ENCODE measurements at regions not wholly inside any gene's neighbourhood (a gene's known extent, or its start where the extent isn't known, plus 50 kb on each side); places are given as distances from the start of the nearest gene placed in this dataset.

DNA sequence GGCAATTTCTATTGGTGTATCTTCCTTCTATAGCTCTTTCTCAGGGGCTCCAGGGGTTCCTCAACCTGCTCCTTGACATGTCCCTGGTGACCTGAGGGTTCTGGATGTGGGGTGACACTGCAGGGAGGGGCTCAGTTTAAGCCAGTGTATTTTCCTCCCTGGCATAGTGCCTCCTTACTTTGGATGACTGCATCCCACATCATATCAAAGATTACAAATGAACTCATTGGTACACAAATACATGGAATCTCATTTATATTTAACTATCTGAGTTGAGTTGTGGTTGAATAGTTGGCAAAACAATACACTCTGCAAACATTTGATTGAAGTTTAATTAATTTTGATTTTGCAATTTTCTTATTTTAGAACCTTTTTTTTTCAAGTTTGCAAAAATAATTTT, 268.2 kb upstream of the SKOR2 start:
- H3K27ac ChIP-seq, result no peak overlapping the region
- no peaks in the 10 kb centered on the region for H3K36me3 ChIP-seq
- no peaks in the 10 kb centered on the region for H3K9me3 ChIP-seq
- DNase-seq (ENCODE audit: extremely low spot score in 2 of 2), result peak in 1 of 2 donors; percentile 22
- no peaks in the 10 kb centered on the region for H3K4me1 ChIP-seq
- TF ChIP-seq POLR2A (IDR thresholded peaks at IDR 0.05) (no peak), POLR2AphosphoS5 (IDR thresholded peaks at IDR 0.05; ENCODE audit: insufficient read depth in 1 of 2, low read depth in 1 of 2) (no peak), CTCF (IDR thresholded peaks at IDR 0.05) (no peak)
- no peaks in the 10 kb centered on the region for H3K27me3 ChIP-seq
- intact Hi-C loops (cut with DNase I), result no loop called here
- no peak overlapping the region for H3K4me3 ChIP-seq

- DNase-seq (ENCODE audit: extremely low spot score in 2 of 2), result peak in 1 of 2 donors; percentile 4
- Histone ChIP-seq H3K4me3 (no peak overlapping the region), H3K4me1 (no peaks in the 10 kb centered on the region), H3K9me3 (no peaks in the 10 kb centered on the region), H3K27me3 (no peaks in the 10 kb centered on the region), H3K36me3 (no peaks in the 10 kb centered on the region), H3K27ac (no peak overlapping the region)
- intact Hi-C loops (cut with DNase I), result no loop called here
- no peak for TF ChIP-seq POLR2A (IDR thresholded peaks at IDR 0.05)
- TF ChIP-seq POLR2AphosphoS5 (IDR thresholded peaks at IDR 0.05; ENCODE audit: insufficient read depth in 1 of 2, low read depth in 1 of 2), result no peak
- no peak for TF ChIP-seq CTCF (IDR thresholded peaks at IDR 0.05)
These were observed 267.8 kb upstream of the SKOR2 start for GRCh38 chr18:47519277-47519676.

- Histone ChIP-seq H3K4me1 (no peaks in the 10 kb centered on the region), H3K36me3 (no peaks in the 10 kb centered on the region), H3K4me3 (no peak overlapping the region), H3K27ac (no peak overlapping the region), H3K9me3 (no peaks in the 10 kb centered on the region), H3K27me3 (no peaks in the 10 kb centered on the region)
- TF ChIP-seq POLR2A (IDR thresholded peaks at IDR 0.05) (no peak), CTCF (IDR thresholded peaks at IDR 0.05) (no peak), POLR2AphosphoS5 (IDR thresholded peaks at IDR 0.05; ENCODE audit: insufficient read depth in 1 of 2, low read depth in 1 of 2) (no peak)
- peak in 1 of 2 donors; percentile 58 for DNase-seq (ENCODE audit: extremely low spot score in 2 of 2)
- intact Hi-C loops (cut with DNase I), result no loop called here
These were observed 262.2 kb upstream of the SKOR2 start for GRCh38 chr18:47513614-47514013.

GRCh38 chr18:47512726-47513435, 261.4 kb upstream of the SKOR2 start:
- no peak overlapping the region for H3K4me3 ChIP-seq
- no peak for TF ChIP-seq POLR2A (IDR thresholded peaks at IDR 0.05)
- TF ChIP-seq CTCF (IDR thresholded peaks at IDR 0.05), result no peak
- TF ChIP-seq POLR2AphosphoS5 (IDR thresholded peaks at IDR 0.05; ENCODE audit: insufficient read depth in 1 of 2, low read depth in 1 of 2), result no peak
- no peaks in the 10 kb centered on the region for H3K27me3 ChIP-seq
- intact Hi-C loops (cut with DNase I), result no loop called here
- no peaks in the 10 kb centered on the region for H3K9me3 ChIP-seq
- no peaks in the 10 kb centered on the region for H3K36me3 ChIP-seq
- DNase-seq (ENCODE audit: extremely low spot score in 2 of 2), result peak in 1 of 2 donors; percentile 92
- no peaks in the 10 kb centered on the region for H3K4me1 ChIP-seq
- H3K27ac ChIP-seq, result no peak overlapping the region

DNA sequence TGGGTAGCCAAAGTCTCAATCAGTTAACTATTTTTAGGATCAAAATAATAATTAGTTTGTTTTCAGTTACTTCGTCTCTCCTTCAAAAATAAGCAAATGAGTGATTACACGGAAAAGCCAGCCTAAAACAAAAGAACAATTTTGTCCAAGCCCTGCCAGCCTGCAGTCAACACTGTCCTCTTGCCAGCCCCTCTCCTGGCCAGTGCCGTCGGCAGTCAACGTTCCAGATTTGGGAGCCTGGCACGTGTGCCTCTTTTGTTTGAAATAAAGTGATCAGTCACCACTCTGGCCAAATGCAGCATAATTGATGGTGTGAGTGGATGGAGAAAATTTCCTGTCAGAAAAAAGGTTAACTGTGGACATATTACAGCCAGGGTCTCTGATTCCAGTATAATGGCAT, 260.6 kb upstream of the SKOR2 start:
- DNase-seq (ENCODE audit: extremely low spot score in 2 of 2), result peak in 1 of 2 donors; percentile 31
- TF ChIP-seq CTCF (IDR thresholded peaks at IDR 0.05), result no peak
- no peak for TF ChIP-seq POLR2AphosphoS5 (IDR thresholded peaks at IDR 0.05; ENCODE audit: insufficient read depth in 1 of 2, low read depth in 1 of 2)
- TF ChIP-seq POLR2A (IDR thresholded peaks at IDR 0.05), result no peak
- no peaks in the 10 kb centered on the region for H3K27me3 ChIP-seq
- H3K4me1 ChIP-seq, result no peaks in the 10 kb centered on the region
- no peaks in the 10 kb centered on the region for H3K9me3 ChIP-seq
- H3K36me3 ChIP-seq, result no peaks in the 10 kb centered on the region
- H3K4me3 ChIP-seq, result no peak overlapping the region
- H3K27ac ChIP-seq, result no peak overlapping the region
- intact Hi-C loops (cut with DNase I), result no loop called here

Measured in vagina (tissue), 2 donors.